ENCODE measurements at regions not wholly inside any gene's neighbourhood (a gene's known extent, or its start where the extent isn't known, plus 50 kb on each side); places are given as distances from the start of the nearest gene placed in this dataset.

DNA sequence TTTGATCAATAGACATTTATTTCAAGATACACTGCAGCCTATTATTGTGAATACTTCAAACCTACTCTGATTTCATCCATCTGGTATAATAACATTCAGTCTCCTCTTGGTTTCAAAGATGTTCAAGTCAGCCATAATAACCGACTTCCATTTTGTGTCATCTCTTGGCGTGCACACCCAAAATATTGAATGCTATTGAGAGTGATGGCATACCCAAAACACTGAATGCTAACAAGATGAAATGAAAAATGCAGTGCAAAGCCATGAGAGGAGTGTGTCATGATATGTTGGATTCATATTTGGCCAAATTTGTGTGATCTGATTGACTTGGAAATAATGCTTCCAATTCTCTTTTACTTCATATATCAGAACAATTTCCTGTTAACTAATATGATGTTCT lies 181.2 kb upstream of the PCDH17 start:
- DNase-seq: no peak

- no peak for DNase-seq
Observed at GRCh38 chr13:57452228-57452627, 179.3 kb upstream of the PCDH17 start.

DNA sequence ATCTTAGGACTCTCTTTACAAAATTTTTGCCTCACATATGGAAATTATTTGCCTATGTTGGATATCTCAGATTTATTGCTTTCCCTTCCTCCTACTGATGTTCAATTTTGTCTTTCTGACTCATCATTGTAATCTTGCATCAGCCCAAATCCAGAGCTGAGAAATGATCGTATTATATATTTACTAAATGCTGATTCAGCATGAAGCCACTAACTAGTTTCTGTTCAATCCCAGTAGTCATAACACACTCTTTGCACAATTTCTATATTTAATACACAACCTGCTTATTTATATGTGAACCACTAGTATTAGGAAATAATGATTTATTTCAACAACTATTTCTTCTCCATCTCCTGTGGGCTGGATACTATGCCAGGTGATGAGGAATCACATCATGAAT lies 161.1 kb upstream of the PCDH17 start:
- no peak for DNase-seq

GRCh38 chr13:57491318-57491717 lies 140.2 kb upstream of the PCDH17 start:
- DNase-seq: no peak

DNA sequence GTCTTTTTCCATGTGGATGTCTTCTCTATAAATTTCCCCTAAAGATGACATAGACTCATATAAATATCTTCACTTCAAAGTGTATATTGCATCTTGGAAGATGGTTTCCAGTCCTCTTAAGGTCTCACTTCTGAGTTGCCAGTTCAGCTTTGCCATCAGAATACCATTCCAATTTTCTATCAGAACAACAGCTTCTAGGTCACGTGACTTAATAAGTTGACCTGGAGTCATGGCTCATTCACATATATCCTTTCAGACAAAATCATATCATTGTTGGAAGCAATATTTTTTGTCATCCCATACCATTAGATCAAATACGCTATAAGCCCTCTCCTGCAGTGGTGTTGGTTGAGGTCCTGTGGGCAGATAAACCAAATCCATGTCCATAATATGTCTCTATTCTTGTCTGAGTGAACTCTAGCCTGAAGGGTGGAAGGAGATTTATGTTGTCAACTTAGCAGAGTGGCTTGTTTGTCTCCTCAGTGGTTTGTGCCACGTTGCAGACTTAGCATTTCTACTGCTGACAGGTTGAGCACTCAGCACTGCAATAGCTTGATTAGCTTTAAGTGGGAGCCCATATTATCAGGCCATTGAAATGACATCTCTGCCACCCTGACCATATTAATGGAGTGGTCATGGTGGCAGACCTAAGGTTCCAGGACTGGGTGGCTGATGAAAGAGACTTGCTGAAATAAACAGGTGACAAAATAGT lies 123.6 kb upstream of the PCDH17 start:
- no peak for DNase-seq

- DNase-seq: no peak
Observed at GRCh38 chr13:57511603-57512002, 119.9 kb upstream of the PCDH17 start.

DNA sequence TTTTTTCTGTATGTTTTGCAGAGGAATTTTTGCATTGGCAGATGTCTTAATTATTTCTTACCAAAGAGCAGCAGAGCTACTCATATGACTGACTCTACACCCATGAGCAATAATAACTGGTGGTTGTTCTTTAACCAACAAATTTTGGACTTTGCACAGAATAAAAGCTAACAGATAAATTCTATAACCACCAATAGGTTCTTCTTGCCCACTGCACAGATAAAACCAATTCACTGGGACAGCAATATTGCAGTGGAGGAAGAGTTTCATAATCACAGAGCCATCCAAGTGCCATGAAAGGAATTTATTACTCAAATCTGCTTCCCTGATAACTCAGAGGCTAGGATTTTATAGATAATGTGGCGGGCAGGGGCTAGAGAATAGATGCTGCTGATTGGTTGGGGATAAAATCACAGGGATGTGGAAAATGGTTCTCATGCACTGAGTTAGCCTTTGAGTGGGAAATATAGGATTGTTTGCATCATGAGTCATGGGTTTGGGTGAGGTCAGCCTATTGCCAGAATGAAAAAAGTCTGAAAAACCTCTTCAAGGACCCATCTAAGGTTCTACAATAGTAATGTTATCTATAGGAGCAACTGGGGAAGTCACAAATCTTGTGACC lies 104.3 kb upstream of the PCDH17 start:
- DNase-seq: no peak

DNA sequence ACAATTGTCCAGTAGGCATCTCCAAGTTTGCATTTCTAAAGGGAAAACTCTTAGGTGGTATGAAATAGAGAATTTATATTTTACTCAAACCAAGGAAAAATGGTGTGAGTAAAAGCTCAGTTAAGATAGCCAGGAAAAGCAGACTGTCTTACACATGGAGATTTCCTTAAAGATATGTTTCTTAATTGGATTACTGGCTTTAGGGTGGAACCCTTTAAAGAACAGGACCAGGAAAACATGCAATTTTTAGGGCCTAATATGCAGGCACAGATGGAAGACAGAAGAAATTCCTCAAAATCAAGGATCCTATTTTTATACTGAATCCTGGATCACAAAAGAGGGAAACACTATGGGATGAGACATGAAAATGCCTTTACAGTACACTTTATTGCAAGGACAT lies 100.3 kb upstream of the PCDH17 start:
- no peak for DNase-seq

DNA sequence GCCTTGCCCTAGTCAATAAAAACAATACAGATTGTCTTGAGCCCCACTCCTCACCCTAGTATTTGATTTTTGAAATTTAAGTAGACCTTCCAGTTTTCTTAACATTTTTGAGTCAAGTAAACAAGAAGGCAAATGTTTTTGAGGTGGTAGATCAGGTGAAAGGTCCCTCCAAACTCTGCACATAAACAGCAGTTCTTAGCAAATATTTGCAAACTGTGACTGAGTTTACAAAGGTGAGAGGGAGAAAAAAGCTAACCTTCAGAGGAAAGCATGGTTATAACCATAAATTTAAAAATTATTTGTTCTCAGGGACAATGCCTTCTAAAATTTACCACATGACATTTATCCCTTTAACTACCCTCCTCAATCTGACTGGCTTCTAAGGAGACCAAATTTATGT lies 84.6 kb upstream of the PCDH17 start:
- DNase-seq: no peak

DNA sequence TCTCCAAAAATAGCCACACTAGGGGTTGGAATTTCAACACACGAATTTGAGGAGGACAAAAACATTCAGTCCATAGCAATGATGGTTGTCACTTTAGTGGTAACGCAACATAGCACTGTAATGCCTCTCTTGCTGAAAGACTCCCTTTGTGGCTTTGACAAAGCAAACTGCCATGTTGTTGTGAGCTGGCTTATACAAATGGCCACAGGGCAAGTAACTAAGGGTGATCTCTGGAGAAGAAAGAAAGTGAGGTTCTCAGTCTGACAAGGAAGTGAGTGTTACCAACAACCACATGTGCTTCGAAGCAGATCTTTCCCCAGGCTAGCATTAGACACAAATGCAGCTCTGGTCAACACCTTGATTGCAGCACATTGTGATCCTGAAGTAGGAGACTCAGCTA lies 79.1 kb upstream of the PCDH17 start:
- no peak for DNase-seq

- DNase-seq: no peak
Observed at GRCh38 chr13:57553932-57554331, 77.6 kb upstream of the PCDH17 start.

DNA sequence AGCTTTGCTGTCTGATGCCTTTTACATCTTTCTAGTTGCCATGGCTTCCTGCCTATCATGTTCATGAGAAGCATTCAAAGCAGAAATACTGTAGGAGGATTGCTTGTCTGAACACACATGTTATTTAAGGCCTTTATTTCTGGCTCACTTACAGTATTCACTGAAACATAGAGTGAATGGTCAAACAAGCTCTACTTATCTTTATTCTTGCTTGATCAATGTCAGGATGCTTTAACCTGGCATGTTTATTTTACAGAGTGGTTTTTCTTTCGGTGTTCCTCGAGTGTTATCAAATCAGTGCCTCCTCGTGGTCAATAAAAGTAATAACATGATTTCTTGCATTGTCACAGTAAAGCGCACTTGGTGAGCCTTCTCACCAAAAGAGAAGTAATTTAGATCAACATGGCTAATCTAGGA lies 73.5 kb upstream of the PCDH17 start:
- peak; percentile 5 for DNase-seq

DNA sequence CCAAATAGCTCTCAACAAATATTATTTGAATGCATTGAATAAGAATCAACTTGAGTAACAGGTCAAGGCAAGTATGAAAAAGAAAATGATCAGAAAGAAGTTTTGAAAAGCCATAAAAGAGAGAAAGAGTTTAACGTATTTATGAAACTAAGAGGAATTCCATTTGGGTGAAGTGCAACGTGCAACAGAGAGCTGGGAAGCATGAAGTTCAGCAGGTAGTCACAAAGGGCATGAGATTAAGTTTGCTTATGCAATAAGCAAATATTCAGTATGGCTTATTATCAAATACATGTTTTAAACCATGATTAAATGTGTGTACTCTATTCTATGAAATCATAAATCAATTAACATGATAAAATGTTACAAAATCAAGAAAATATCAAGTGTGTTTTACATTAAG lies 62.7 kb upstream of the PCDH17 start:
- no peak for DNase-seq

- no peak for DNase-seq
Observed at GRCh38 chr13:57569986-57570385, 61.6 kb upstream of the PCDH17 start.
